H1 (cell line): ENCODE measurements at regions not wholly inside any gene's neighbourhood (a gene's known extent, or its start where the extent isn't known, plus 50 kb on each side); places are given as distances from the start of the nearest gene placed in this dataset.

Experiments used
- CTCF ChIA-PET: fragments of 300-600 bp; sonication (Branson Sonifier 250); formaldehyde crosslinking; loops from one replicate; lab custom pipeline; 2021; ENCODE audit not compliant: partially characterized antibody; lab: Charles Lee
- POLR2A ChIA-PET: fragments of 300-600 bp; sonication (Branson Sonifier 250); formaldehyde crosslinking; loops from one replicate; lab custom pipeline; 2021; ENCODE audit warnings: inconsistent platforms; ENCODE audit not compliant: partially characterized antibody; lab: Charles Lee
- DNase-seq, 2 experiments: peaks; one replicate each; pipeline versions ENCODE4 v3.0.0 to v3.0.0-alpha.2; 2010 to 2022; ENCODE audit warnings: low spot score in 2 of 2, low read depth in 1 of 2, mixed read lengths in 1 of 2
- FAIRE-seq: peaks from 2 replicates; lab custom pipeline; 2011; peaks lifted over from hg19 to GRCh38; lab: Jason Lieb, UNC
- H2AFZ ChIP-seq: 2 replicates; pipeline ENCODE4 v1.8.1; 2012; ENCODE audit warnings: low read length, inconsistent platforms
- H2AK5ac ChIP-seq: 2 replicates; pipeline ENCODE4 v1.6.1; 2013; ENCODE audit warnings: low read depth, low read length
- H2BK120ac ChIP-seq: replicated peaks from 2 replicates; pipeline ENCODE3; 2013; ENCODE audit warnings: low read depth, low read length, inconsistent platforms
- H2BK12ac ChIP-seq: 2 replicates; pipeline ENCODE4 v1.6.1; 2013; ENCODE audit warnings: low read depth, low read length
- H2BK15ac ChIP-seq: 2 replicates; pipeline ENCODE4 v1.6.1; 2013; ENCODE audit warnings: low read length
- H2BK20ac ChIP-seq: 2 replicates; pipeline ENCODE4 v1.6.1; 2013; ENCODE audit warnings: low read length
- H2BK5ac ChIP-seq: 2 replicates; pipeline ENCODE4 v1.6.1; 2013; ENCODE audit warnings: low read depth, low read length
- H3K14ac ChIP-seq: 2 replicates; pipeline ENCODE4 v1.6.1; 2013; ENCODE audit warnings: inconsistent platforms; ENCODE audit not compliant: insufficient read length
- H3K18ac ChIP-seq: 2 replicates; pipeline ENCODE4 v1.6.1; 2013; ENCODE audit warnings: low read length; ENCODE audit errors: extremely low read depth
- H3K23ac ChIP-seq: 2 replicates; pipeline ENCODE4 v1.6.1; 2013; ENCODE audit warnings: inconsistent platforms; ENCODE audit not compliant: insufficient read length
- H3K23me2 ChIP-seq: 2 replicates; pipeline ENCODE4 v1.6.1; 2013; ENCODE audit warnings: low read depth, low read length
- H3K27ac ChIP-seq: 2 replicates; pipeline ENCODE4 v1.6.1; 2011; ENCODE audit warnings: low read depth, low read length, inconsistent platforms
- H3K27me3 ChIP-seq, 4 experiments: replicated peaks in 1 of 4; 1 replicate in 1 of 4; 2 replicates in 3 of 4; pipeline versions ENCODE4 v1.6.1 to v1.8.1; 2011 to 2013; ENCODE audit warnings: low read length in 3 of 4, mild to moderate bottlenecking in 3 of 4, inconsistent platforms in 2 of 4, mixed read lengths in 2 of 4, moderate library complexity in 1 of 4; ENCODE audit not compliant: control insufficient read depth in 3 of 4, insufficient read depth in 3 of 4; ENCODE audit errors: extremely low read depth in 1 of 4
- H3K36me3 ChIP-seq, 4 experiments: 2 replicates each; pipeline versions ENCODE4 v1.6.1 to v1.8.1; 2011 to 2013; ENCODE audit warnings: mild to moderate bottlenecking in 4 of 4, low read length in 3 of 4, moderate library complexity in 2 of 4, control low read depth in 1 of 4, inconsistent platforms in 1 of 4; ENCODE audit not compliant: insufficient read depth in 4 of 4, control insufficient read depth in 2 of 4
- H3K4ac ChIP-seq: replicated peaks from 2 replicates; pipeline ENCODE3; 2013; ENCODE audit warnings: low read length, low read depth, mixed read lengths, inconsistent platforms; ENCODE audit not compliant: insufficient read length
- H3K4me1 ChIP-seq, 4 experiments: replicated peaks in 1 of 4; 1 replicate in 1 of 4; 2 replicates in 3 of 4; pipeline versions ENCODE4 v1.6.1 to v1.8.1; 2011 to 2013; ENCODE audit warnings: low read length in 3 of 4, inconsistent platforms in 2 of 4, mixed read lengths in 1 of 4; ENCODE audit not compliant: insufficient read depth in 4 of 4, control insufficient read depth in 3 of 4
- H3K4me2 ChIP-seq, 2 experiments: 2 replicates each; pipeline versions ENCODE4 v1.6.1 to v1.8.1; 2011 to 2013; ENCODE audit warnings: low read depth in 2 of 2, low read length in 2 of 2, control low read depth in 1 of 2, inconsistent platforms in 1 of 2, mild to moderate bottlenecking in 1 of 2; ENCODE audit not compliant: insufficient read depth in 1 of 2
- H3K4me3 ChIP-seq, 4 experiments: fragments of 200-600, 300-600 bp in 1 of 4; sonication (generic), shearing (Covaris generic), sonication (Bioruptor Twin) in 1 of 4; 2 replicates each; pipeline versions ENCODE4 v1.5.1 to v1.8.1; 2011 to 2016; ENCODE audit warnings: low read length in 4 of 4, low read depth in 3 of 4, control low read depth in 2 of 4, inconsistent platforms in 2 of 4, mild to moderate bottlenecking in 2 of 4, mixed read lengths in 1 of 4, moderate library complexity in 1 of 4; ENCODE audit not compliant: insufficient read depth in 2 of 4; ENCODE audit errors: extremely low read depth in 1 of 4
- H3K56ac ChIP-seq: replicated peaks from 2 replicates; pipeline ENCODE3; 2013; ENCODE audit warnings: low read depth, mild to moderate bottlenecking, mixed read lengths, low read length, inconsistent platforms; ENCODE audit not compliant: insufficient read length
- H3K79me1 ChIP-seq: 2 replicates; pipeline ENCODE4 v1.6.1; 2013; ENCODE audit warnings: low read depth, low read length, control low read depth
- H3K79me2 ChIP-seq, 2 experiments: 2 replicates each; pipeline versions ENCODE4 v1.6.1 to v1.8.1; 2012 to 2013; ENCODE audit warnings: low read length in 2 of 2, mild to moderate bottlenecking in 2 of 2, inconsistent platforms in 1 of 2; ENCODE audit not compliant: insufficient read depth in 2 of 2, control insufficient read depth in 1 of 2
- H3K9ac ChIP-seq, 4 experiments: replicated peaks in 1 of 4; 1 replicate in 1 of 4; 2 replicates in 3 of 4; pipeline versions ENCODE4 v1.6.1 to v1.8.1; 2011 to 2013; ENCODE audit warnings: low read depth in 3 of 4, low read length in 3 of 4, control low read depth in 2 of 4, mild to moderate bottlenecking in 2 of 4, moderate library complexity in 2 of 4, inconsistent platforms in 1 of 4; ENCODE audit errors: extremely low read depth in 1 of 4
- H3K9me3 ChIP-seq, 2 experiments: 2 replicates each; pipeline versions ENCODE4 v1.6.1 to v1.8.1; 2012 to 2013; ENCODE audit warnings: mild to moderate bottlenecking in 2 of 2, moderate library complexity in 2 of 2, control low read depth in 1 of 2, inconsistent platforms in 1 of 2, low read depth in 1 of 2, low read length in 1 of 2, mixed read lengths in 1 of 2; ENCODE audit not compliant: insufficient read depth in 2 of 2
- H4K20me1 ChIP-seq, 2 experiments: replicated peaks in 1 of 2; 2 replicates each; pipeline versions ENCODE3 to v1.8.1; 2011 to 2013; ENCODE audit warnings: inconsistent platforms in 2 of 2, low read length in 2 of 2, mild to moderate bottlenecking in 1 of 2; ENCODE audit not compliant: insufficient read depth in 2 of 2, control insufficient read depth in 1 of 2
- H4K5ac ChIP-seq: 2 replicates; pipeline ENCODE4 v1.6.1; 2013; ENCODE audit warnings: low read length, low read depth, mixed read lengths, inconsistent platforms; ENCODE audit not compliant: insufficient read length
- H4K8ac ChIP-seq: 2 replicates; pipeline ENCODE4 v1.8.0; 2013; ENCODE audit warnings: mild to moderate bottlenecking, moderate library complexity, low read length, inconsistent platforms; ENCODE audit not compliant: insufficient read depth; ENCODE audit errors: extremely low read depth
- H4K91ac ChIP-seq: replicated peaks from 2 replicates; pipeline ENCODE3; 2013; ENCODE audit warnings: low read length, mixed read lengths, inconsistent platforms; ENCODE audit not compliant: insufficient read length
- BRCA1 ChIP-seq: IDR thresholded peaks from 2 replicates; pipeline ENCODE4 v1.6.1; 2012; ENCODE audit warnings: low read depth, low read length, improper control_type of control experiment
- CEBPB ChIP-seq: IDR thresholded peaks from 2 replicates; pipeline ENCODE4 v1.6.1; 2012; ENCODE audit warnings: low read depth, low read length
- CHD1 ChIP-seq: IDR thresholded peaks from 2 replicates; pipeline ENCODE4 v1.6.1; 2012; ENCODE audit warnings: low read depth, low read length, improper control_type of control experiment
- KDM4A ChIP-seq: IDR thresholded peaks from one replicate; pipeline ENCODE4 v1.7.1; 2012; ENCODE audit warnings: low read depth, mild to moderate bottlenecking, moderate library complexity, low read length, inconsistent platforms; ENCODE audit not compliant: severe bottlenecking
- SUZ12 ChIP-seq: fragments of 200-600 bp; sonication (generic); IDR thresholded peaks from 2 replicates; pipeline ENCODE4 v1.6.1; 2012; ENCODE audit warnings: mild to moderate bottlenecking, inconsistent platforms, low read length, moderate library complexity, mixed read lengths
- TCF12 ChIP-seq: IDR thresholded peaks from 2 replicates; pipeline ENCODE4 v1.6.1; 2011; ENCODE audit warnings: low read depth, mild to moderate bottlenecking, low read length
- TEAD4 ChIP-seq: IDR thresholded peaks from 2 replicates; pipeline ENCODE4 v1.6.1; 2012; ENCODE audit warnings: low read depth, low read length, inconsistent platforms, mixed read lengths
- WGBS, 2 experiments: shearing (Covaris generic) in 1 of 2; methylation state at CpG; one replicate each; pipeline versions ENCODE4 v1.1.6 to v1.1.7; 2013 to 2015; ENCODE audit warnings: low lambda C conversion rate in 2 of 2, mixed read lengths in 2 of 2, inconsistent platforms in 1 of 2, low coverage in 1 of 2, missing lambda C conversion rate in 1 of 2; ENCODE audit not compliant: insufficient replicate concordance in 2 of 2, insufficient coverage in 1 of 2, insufficient read length in 1 of 2; ENCODE audit errors: extremely low coverage in 1 of 2, missing lambda C conversion rate in 1 of 2; 5-methylcytosine and 5-hydroxymethylcytosine counted together
- TF ChIP-seq, protein P1 (sequence below): IDR thresholded peaks from 2 replicates; pipeline ENCODE4 v1.6.1; 2012; ENCODE audit warnings: low read length, inconsistent platforms

GRCh38 chr11:16484434-16484833 lies 128.1 kb upstream of the SOX6 start:
- no peak overlapping the region for H3K56ac ChIP-seq
- no peak overlapping the region for H2BK20ac ChIP-seq
- H3K23ac ChIP-seq, result no peak overlapping the region
- H4K8ac ChIP-seq, result no peak overlapping the region
- no peak overlapping the region for H3K9ac ChIP-seq
- H3K18ac ChIP-seq, result no peak overlapping the region
- no peak overlapping the region for H2BK5ac ChIP-seq
- no peaks in the 10 kb centered on the region for H3K4me1 ChIP-seq
- no peaks in the 10 kb centered on the region for H3K27me3 ChIP-seq
- ChIA-PET CTCF (no interaction called here), POLR2A (no interaction called here)
- no peak overlapping the region for H2BK15ac ChIP-seq
- no peak for DNase-seq
- 88% methylated on average over 7 of the region's 7 CpGs; no CpG with 5 or more reads in 1 of the 2 experiments for WGBS, 2 experiments
- H3K9me3 ChIP-seq, result no peaks in the 10 kb centered on the region
- no peak overlapping the region for H2AFZ ChIP-seq
- H3K4ac ChIP-seq, result no peak overlapping the region
- H3K79me2 ChIP-seq, result no peaks in the 10 kb centered on the region
- H3K27ac ChIP-seq, result no peak overlapping the region
- no peaks in the 10 kb centered on the region for H4K20me1 ChIP-seq
- no peak overlapping the region for H2BK120ac ChIP-seq
- no peak overlapping the region for H2AK5ac ChIP-seq
- no peaks in the 10 kb centered on the region for H3K79me1 ChIP-seq
- H3K4me2 ChIP-seq, result no peak overlapping the region
- H3K36me3 ChIP-seq, result no peaks in the 10 kb centered on the region
- H3K14ac ChIP-seq, result no peak overlapping the region
- FAIRE-seq, result no peak
- no peak overlapping the region for H4K91ac ChIP-seq
- H2BK12ac ChIP-seq, result no peak overlapping the region
- no peak overlapping the region for H4K5ac ChIP-seq
- H3K4me3 ChIP-seq, result no peak overlapping the region
- no peaks in the 10 kb centered on the region for H3K23me2 ChIP-seq
- TF ChIP-seq KDM4A (no peak), TCF12 (no peak), CHD1 (no peak), CEBPB (no peak), TEAD4 (no peak), SUZ12 (no peak), BRCA1 (no peak)
- TF ChIP-seq, protein P1, sequence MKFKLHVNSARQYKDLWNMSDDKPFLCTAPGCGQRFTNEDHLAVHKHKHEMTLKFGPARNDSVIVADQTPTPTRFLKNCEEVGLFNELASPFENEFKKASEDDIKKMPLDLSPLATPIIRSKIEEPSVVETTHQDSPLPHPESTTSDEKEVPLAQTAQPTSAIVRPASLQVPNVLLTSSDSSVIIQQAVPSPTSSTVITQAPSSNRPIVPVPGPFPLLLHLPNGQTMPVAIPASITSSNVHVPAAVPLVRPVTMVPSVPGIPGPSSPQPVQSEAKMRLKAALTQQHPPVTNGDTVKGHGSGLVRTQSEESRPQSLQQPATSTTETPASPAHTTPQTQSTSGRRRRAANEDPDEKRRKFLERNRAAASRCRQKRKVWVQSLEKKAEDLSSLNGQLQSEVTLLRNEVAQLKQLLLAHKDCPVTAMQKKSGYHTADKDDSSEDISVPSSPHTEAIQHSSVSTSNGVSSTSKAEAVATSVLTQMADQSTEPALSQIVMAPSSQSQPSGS, result no peak
- TF ChIP-seq, all 59 proteins: peak for 0
